ENCODE measurements at regions not wholly inside any gene's neighbourhood (a gene's known extent, or its start where the extent isn't known, plus 50 kb on each side); places are given as distances from the start of the nearest gene placed in this dataset.
A peak's percentile ranks its signal among the peaks of the same experiment; 100 is the strongest.

DNA sequence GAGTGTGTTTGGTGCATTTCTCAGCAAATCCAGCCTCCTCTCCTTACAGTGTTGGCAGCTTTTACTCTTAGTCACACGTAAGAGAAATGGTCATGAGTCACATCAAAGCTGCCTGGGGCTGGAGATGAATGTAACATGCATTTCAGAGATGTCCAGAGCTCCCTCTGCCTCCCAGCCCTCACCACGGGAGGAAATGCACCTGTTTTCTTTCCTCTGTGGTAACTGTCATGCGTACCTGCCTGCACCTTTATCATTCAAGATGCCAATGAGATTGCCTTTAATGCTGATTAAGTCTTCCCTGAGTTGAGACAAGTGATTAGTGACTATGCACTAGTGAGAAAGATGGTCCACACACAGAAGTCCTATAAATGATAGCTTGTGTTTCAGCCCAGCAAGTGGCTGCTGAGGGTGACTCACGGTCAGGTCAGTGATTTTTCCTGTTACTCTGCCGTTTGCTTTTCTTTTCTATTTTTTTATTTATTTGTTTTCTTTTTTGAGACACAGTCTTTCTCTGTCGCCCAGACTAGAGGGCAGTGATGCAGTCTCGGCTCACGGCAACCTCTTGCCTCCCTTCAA is 277.3 kb upstream of the FMN2 start:
- TF ChIP-seq, protein P1, sequence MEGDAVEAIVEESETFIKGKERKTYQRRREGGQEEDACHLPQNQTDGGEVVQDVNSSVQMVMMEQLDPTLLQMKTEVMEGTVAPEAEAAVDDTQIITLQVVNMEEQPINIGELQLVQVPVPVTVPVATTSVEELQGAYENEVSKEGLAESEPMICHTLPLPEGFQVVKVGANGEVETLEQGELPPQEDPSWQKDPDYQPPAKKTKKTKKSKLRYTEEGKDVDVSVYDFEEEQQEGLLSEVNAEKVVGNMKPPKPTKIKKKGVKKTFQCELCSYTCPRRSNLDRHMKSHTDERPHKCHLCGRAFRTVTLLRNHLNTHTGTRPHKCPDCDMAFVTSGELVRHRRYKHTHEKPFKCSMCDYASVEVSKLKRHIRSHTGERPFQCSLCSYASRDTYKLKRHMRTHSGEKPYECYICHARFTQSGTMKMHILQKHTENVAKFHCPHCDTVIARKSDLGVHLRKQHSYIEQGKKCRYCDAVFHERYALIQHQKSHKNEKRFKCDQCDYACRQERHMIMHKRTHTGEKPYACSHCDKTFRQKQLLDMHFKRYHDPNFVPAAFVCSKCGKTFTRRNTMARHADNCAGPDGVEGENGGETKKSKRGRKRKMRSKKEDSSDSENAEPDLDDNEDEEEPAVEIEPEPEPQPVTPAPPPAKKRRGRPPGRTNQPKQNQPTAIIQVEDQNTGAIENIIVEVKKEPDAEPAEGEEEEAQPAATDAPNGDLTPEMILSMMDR (IDR thresholded peaks at IDR 0.05), result no peak
- TF ChIP-seq POLR2AphosphoS5 (IDR thresholded peaks at IDR 0.05; ENCODE audit: insufficient read depth in 1 of 2, low read depth in 1 of 2) (peak in 1 of 2 donors; percentile 38), POLR2A (IDR thresholded peaks at IDR 0.05) (no peak)

Data from vagina (tissue), 2 donors.